CD8-positive, alpha-beta memory T cell (primary cell): ENCODE measurements at regions not wholly inside any gene's neighbourhood (a gene's known extent, or its start where the extent isn't known, plus 50 kb on each side); places are given as distances from the start of the nearest gene placed in this dataset.

ENCODE experiments used
- CTCF ChIA-PET: fragments of 350-600 bp; sonication (Branson Sonifier 250); formaldehyde crosslinking; loops from one replicate; lab custom pipeline; 2021; ENCODE audit warnings: antibody characterized with exemption; lab: Charles Lee
- POLR2A ChIA-PET: fragments of 350-600 bp; sonication (Branson Sonifier 250); formaldehyde crosslinking; loops from one replicate; lab custom pipeline; 2021; ENCODE audit warnings: antibody characterized with exemption; lab: Charles Lee
- DNase-seq, 5 donors: peaks; one replicate each; pipeline versions ENCODE4 v3.0.0 to v3.0.0-alpha.2; 2020 to 2022; ENCODE audit warnings: mixed read lengths in 1 of 5
- H3K27ac ChIP-seq: one replicate; pipeline ENCODE4 v1.7.0; 2013; ENCODE audit warnings: low read depth, mild to moderate bottlenecking, low read length, moderate library complexity
- H3K27me3 ChIP-seq: 2 replicates; pipeline ENCODE4 v1.7.0; 2013; ENCODE audit warnings: low read length, mild to moderate bottlenecking; ENCODE audit not compliant: insufficient read depth, poor library complexity, severe bottlenecking
- H3K36me3 ChIP-seq: 2 replicates; pipeline ENCODE4 v1.7.0; 2013; ENCODE audit warnings: mild to moderate bottlenecking, low read length, moderate library complexity; ENCODE audit not compliant: insufficient read depth
- H3K4me1 ChIP-seq: 2 replicates; pipeline ENCODE4 v1.7.0; 2013; ENCODE audit warnings: mild to moderate bottlenecking, low read length, moderate library complexity; ENCODE audit not compliant: insufficient read depth
- H3K4me3 ChIP-seq: 2 replicates; pipeline ENCODE4 v1.7.0; 2013; ENCODE audit warnings: mild to moderate bottlenecking, low read length
- H3K9me3 ChIP-seq: 2 replicates; pipeline ENCODE4 v1.7.0; 2013; ENCODE audit warnings: mild to moderate bottlenecking, low read length
- H3K27ac Mint-ChIP-seq, 8 donors: one replicate each; pipeline ENCODE4 v1.8.0; 2020 to 2021; ENCODE audit warnings: mixed read lengths in 8 of 8, mild to moderate bottlenecking in 6 of 8, inconsistent platforms in 3 of 8, moderate library complexity in 3 of 8
- H3K27me3 Mint-ChIP-seq, 2 donors: one replicate each; pipeline ENCODE4 v1.8.0; 2020 to 2021; ENCODE audit warnings: mixed read lengths in 2 of 2, mild to moderate bottlenecking in 1 of 2, moderate library complexity in 1 of 2
- H3K36me3 Mint-ChIP-seq, 3 donors: one replicate each; pipeline ENCODE4 v1.8.0; 2020 to 2021; ENCODE audit warnings: mixed read lengths in 3 of 3, inconsistent platforms in 1 of 3, mild to moderate bottlenecking in 1 of 3
- H3K4me1 Mint-ChIP-seq, 3 donors: one replicate each; pipeline ENCODE4 v1.8.0; 2020 to 2021; ENCODE audit warnings: mixed read lengths in 3 of 3, inconsistent platforms in 1 of 3, mild to moderate bottlenecking in 1 of 3
- H3K4me3 Mint-ChIP-seq, 7 donors: one replicate each; pipeline ENCODE4 v1.8.0; 2020 to 2021; ENCODE audit warnings: mixed read lengths in 7 of 7, mild to moderate bottlenecking in 6 of 7, moderate library complexity in 4 of 7, inconsistent platforms in 2 of 7
- H3K9me3 Mint-ChIP-seq, 5 donors: one replicate each; pipeline ENCODE4 v1.8.0; 2020 to 2022; ENCODE audit warnings: mixed read lengths in 5 of 5, mild to moderate bottlenecking in 3 of 5, moderate library complexity in 2 of 5, inconsistent platforms in 1 of 5

- H3K27ac Mint-ChIP-seq = no peak overlapping the region
- DNase-seq = no peak
- Histone ChIP-seq H3K27me3 (no peaks in the 10 kb centered on the region), H3K36me3 (no peaks in the 10 kb centered on the region), H3K4me1 (no peaks in the 10 kb centered on the region), H3K4me3 (no peak overlapping the region), H3K9me3 (no peaks in the 10 kb centered on the region), H3K27ac (no peak overlapping the region)
- H3K36me3 Mint-ChIP-seq = no peaks in the 10 kb centered on the region
- no peak overlapping the region for H3K4me3 Mint-ChIP-seq
- peaks cover 1 to 28% of the 10 kb centered on the region in 2 donors for H3K27me3 Mint-ChIP-seq
- ChIA-PET CTCF (interaction anchor here (1.3 kb wide), 1 partner anchor 18 kb away, joined by 4 read pairs; no protein-coding TSS in a partner anchor), POLR2A (no interaction called here)
- H3K9me3 Mint-ChIP-seq = no peaks in the 10 kb centered on the region
- no peaks in the 10 kb centered on the region for H3K4me1 Mint-ChIP-seq
Observed at GRCh38 chr11:11769362-11769761, 72.4 kb upstream of the USP47 start.

DNA sequence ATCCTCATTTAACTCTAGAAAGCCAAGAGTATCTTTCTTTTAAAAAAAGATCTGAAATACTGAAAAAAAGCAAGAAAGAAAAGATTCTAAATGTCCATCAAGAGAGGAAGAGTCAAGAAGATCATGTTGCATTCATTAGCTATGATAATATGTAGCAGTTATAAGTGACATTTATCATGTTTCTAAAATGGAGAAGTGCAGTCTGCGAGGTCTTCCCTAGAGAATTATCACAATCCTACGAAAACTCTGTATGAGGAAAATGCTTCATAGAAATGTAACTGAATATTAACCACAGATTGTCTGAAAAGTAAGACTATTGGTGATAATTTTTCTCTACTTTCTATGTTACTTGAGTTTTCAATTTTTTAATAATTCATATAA lies 77.4 kb upstream of the USP47 start:
- Histone ChIP-seq H3K4me1 (no peaks in the 10 kb centered on the region), H3K4me3 (no peak overlapping the region), H3K27ac (no peak overlapping the region), H3K9me3 (no peaks in the 10 kb centered on the region), H3K27me3 (no peaks in the 10 kb centered on the region), H3K36me3 (no peaks in the 10 kb centered on the region)
- DNase-seq = no peak
- ChIA-PET POLR2A (interaction anchor here (0.7 kb wide), 1 partner anchor 8 kb away, joined by 5 read pairs; no protein-coding TSS in a partner anchor), CTCF (no interaction called here)
- Mint-ChIP-seq H3K9me3 (no peaks in the 10 kb centered on the region), H3K27ac (no peak overlapping the region), H3K36me3 (no peaks in the 10 kb centered on the region), H3K4me1 (no peaks in the 10 kb centered on the region), H3K27me3 (peaks cover 11 to 54% of the 10 kb centered on the region in 2 donors), H3K4me3 (no peak overlapping the region)

DNA sequence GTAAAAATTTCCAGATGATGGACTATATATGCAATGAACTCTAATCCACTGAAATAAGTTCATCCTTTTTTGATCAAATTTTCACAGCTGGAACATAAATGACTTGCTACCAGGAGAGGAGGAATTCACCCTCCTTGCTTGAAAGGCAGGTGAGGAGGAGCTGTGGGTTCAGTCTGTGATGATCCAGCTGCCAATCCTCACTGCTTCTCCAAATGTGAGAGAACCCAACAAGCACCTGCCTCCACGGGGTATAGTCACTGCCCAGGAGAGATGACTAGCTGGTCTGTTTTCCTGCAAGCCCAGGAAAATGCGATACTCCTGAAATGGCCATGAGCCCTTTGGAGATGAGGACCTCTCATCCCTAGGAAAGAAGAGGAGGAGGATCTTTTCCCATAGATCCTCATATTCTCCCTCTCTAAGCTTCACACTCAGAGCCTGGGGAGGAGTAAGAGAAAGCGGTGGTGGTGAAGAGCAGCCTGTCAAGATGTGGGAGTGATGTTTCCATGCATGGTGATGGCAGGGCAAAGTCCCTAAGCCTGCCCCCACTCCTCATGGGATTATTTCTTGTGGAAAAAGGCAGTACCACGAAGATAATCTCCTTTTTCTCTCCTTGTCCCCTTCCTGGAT lies 77.9 kb upstream of the USP47 start:
- Mint-ChIP-seq H3K4me1 (no peaks in the 10 kb centered on the region), H3K36me3 (no peaks in the 10 kb centered on the region), H3K4me3 (no peak overlapping the region), H3K9me3 (no peaks in the 10 kb centered on the region), H3K27me3 (peaks cover 11 to 53% of the 10 kb centered on the region in 2 donors), H3K27ac (peak overlapping the region in 1 of 8 donors; percentile 34)
- H3K36me3 ChIP-seq = no peaks in the 10 kb centered on the region
- no peak overlapping the region for H3K4me3 ChIP-seq
- H3K27ac ChIP-seq = no peak overlapping the region
- H3K4me1 ChIP-seq = no peaks in the 10 kb centered on the region
- DNase-seq = no peak
- ChIA-PET CTCF (no interaction called here), POLR2A (no interaction called here)
- no peaks in the 10 kb centered on the region for H3K9me3 ChIP-seq
- no peaks in the 10 kb centered on the region for H3K27me3 ChIP-seq

GRCh38 chr11:11760838-11761237 lies 80.9 kb upstream of the USP47 start:
- Histone ChIP-seq H3K9me3 (no peaks in the 10 kb centered on the region), H3K36me3 (no peaks in the 10 kb centered on the region), H3K4me1 (no peaks in the 10 kb centered on the region), H3K27ac (no peak overlapping the region), H3K4me3 (no peak overlapping the region), H3K27me3 (no peaks in the 10 kb centered on the region)
- H3K9me3 Mint-ChIP-seq = no peaks in the 10 kb centered on the region
- ChIA-PET POLR2A (no interaction called here), CTCF (no interaction called here)
- DNase-seq = no peak
- no peak overlapping the region for H3K4me3 Mint-ChIP-seq
- H3K27ac Mint-ChIP-seq = peak overlapping the region in 1 of 8 donors; percentile 7
- H3K27me3 Mint-ChIP-seq = peaks cover 13 to 63% of the 10 kb centered on the region in 2 donors
- no peaks in the 10 kb centered on the region for H3K36me3 Mint-ChIP-seq
- H3K4me1 Mint-ChIP-seq = no peaks in the 10 kb centered on the region

- H3K36me3 ChIP-seq = no peaks in the 10 kb centered on the region
- no peak overlapping the region for H3K27ac ChIP-seq
- H3K27me3 ChIP-seq = no peaks in the 10 kb centered on the region
- H3K27me3 Mint-ChIP-seq = peaks cover 11 to 69% of the 10 kb centered on the region in 2 donors
- no peaks in the 10 kb centered on the region for H3K4me1 Mint-ChIP-seq
- H3K4me3 ChIP-seq = no peak overlapping the region
- CTCF ChIA-PET = no interaction called here
- DNase-seq = no peak
- no peak overlapping the region for H3K27ac Mint-ChIP-seq
- H3K36me3 Mint-ChIP-seq = no peaks in the 10 kb centered on the region
- no peaks in the 10 kb centered on the region for H3K9me3 ChIP-seq
- H3K9me3 Mint-ChIP-seq = no peaks in the 10 kb centered on the region
- no peak overlapping the region for H3K4me3 Mint-ChIP-seq
- POLR2A ChIA-PET = no interaction called here
- no peaks in the 10 kb centered on the region for H3K4me1 ChIP-seq
Observed at GRCh38 chr11:11758603-11759196, 83.1 kb upstream of the USP47 start.

- ChIA-PET POLR2A (no interaction called here), CTCF (no interaction called here)
- no peak overlapping the region for H3K4me3 ChIP-seq
- H3K27ac ChIP-seq = no peak overlapping the region
- no peaks in the 10 kb centered on the region for H3K36me3 ChIP-seq
- Mint-ChIP-seq H3K4me3 (no peak overlapping the region), H3K4me1 (no peaks in the 10 kb centered on the region), H3K27me3 (peaks cover 12 to 72% of the 10 kb centered on the region in 2 donors), H3K36me3 (no peaks in the 10 kb centered on the region), H3K27ac (no peak overlapping the region), H3K9me3 (no peaks in the 10 kb centered on the region)
- no peak for DNase-seq
- no peaks in the 10 kb centered on the region for H3K4me1 ChIP-seq
- H3K27me3 ChIP-seq = no peaks in the 10 kb centered on the region
- no peaks in the 10 kb centered on the region for H3K9me3 ChIP-seq
Observed at GRCh38 chr11:11757909-11758308, 83.9 kb upstream of the USP47 start.

DNA sequence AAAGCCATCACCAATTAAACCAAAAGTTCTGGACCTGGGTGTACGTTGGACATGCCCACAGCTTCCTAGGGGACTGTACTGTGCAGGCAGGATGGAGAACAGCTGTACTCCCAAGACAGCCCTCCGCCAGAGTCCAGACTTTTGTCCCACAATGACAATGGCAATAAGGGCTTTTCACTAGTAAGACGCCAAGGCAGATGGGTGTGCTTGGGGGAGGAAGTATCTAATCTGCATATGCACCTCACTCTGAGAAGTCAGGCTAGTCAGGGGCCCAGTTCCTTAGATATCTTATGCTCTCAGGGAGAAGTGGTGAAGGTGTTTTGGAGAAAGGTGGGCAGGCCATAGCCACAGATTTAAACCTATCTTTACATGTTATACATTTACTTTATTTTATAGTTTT lies 85.1 kb upstream of the USP47 start:
- no peak overlapping the region for H3K27ac Mint-ChIP-seq
- Histone ChIP-seq H3K9me3 (no peaks in the 10 kb centered on the region), H3K27me3 (no peaks in the 10 kb centered on the region), H3K4me3 (no peak overlapping the region), H3K4me1 (no peaks in the 10 kb centered on the region), H3K27ac (no peak overlapping the region), H3K36me3 (no peaks in the 10 kb centered on the region)
- H3K4me3 Mint-ChIP-seq = no peak overlapping the region
- POLR2A ChIA-PET = interaction anchor here (0.6 kb wide), 1 partner anchor 8 kb away, joined by 5 read pairs; no protein-coding TSS in a partner anchor
- H3K9me3 Mint-ChIP-seq = no peaks in the 10 kb centered on the region
- no peaks in the 10 kb centered on the region for H3K36me3 Mint-ChIP-seq
- no peak for DNase-seq
- CTCF ChIA-PET = no interaction called here
- no peaks in the 10 kb centered on the region for H3K4me1 Mint-ChIP-seq
- peaks cover 15 to 69% of the 10 kb centered on the region in 2 donors for H3K27me3 Mint-ChIP-seq

- Mint-ChIP-seq H3K4me1 (no peaks in the 10 kb centered on the region), H3K27me3 (peaks cover 11 to 67% of the 10 kb centered on the region in 2 donors), H3K36me3 (no peaks in the 10 kb centered on the region), H3K9me3 (no peaks in the 10 kb centered on the region), H3K4me3 (no peak overlapping the region), H3K27ac (no peak overlapping the region)
- POLR2A ChIA-PET = interaction anchor here (0.6 kb wide), 1 partner anchor 9 kb away, joined by 5 read pairs; no protein-coding TSS in a partner anchor
- Histone ChIP-seq H3K4me3 (no peak overlapping the region), H3K27ac (no peak overlapping the region), H3K36me3 (no peaks in the 10 kb centered on the region), H3K9me3 (no peaks in the 10 kb centered on the region), H3K4me1 (no peaks in the 10 kb centered on the region), H3K27me3 (no peaks in the 10 kb centered on the region)
- CTCF ChIA-PET = no interaction called here
- DNase-seq = no peak
Observed at GRCh38 chr11:11755871-11756270, 85.9 kb upstream of the USP47 start.
